NT2/D1 (cell line): ENCODE measurements at regions not wholly inside any gene's neighbourhood (a gene's known extent, or its start where the extent isn't known, plus 50 kb on each side); places are given as distances from the start of the nearest gene placed in this dataset.

ENCODE experiments used
- DNase-seq: peaks from one replicate; pipeline ENCODE4 v3.0.0-alpha.2; 2011; ENCODE audit warnings: low read depth, low spot score
- H3K27me3 ChIP-seq: 2 replicates; pipeline ENCODE4 v1.6.0; 2011; ENCODE audit warnings: mild to moderate bottlenecking; ENCODE audit not compliant: insufficient read length, insufficient read depth
- H3K36me3 ChIP-seq: 2 replicates; pipeline ENCODE4 v1.6.1; 2011; ENCODE audit warnings: mild to moderate bottlenecking, low read length, mixed read lengths; ENCODE audit not compliant: insufficient read depth, insufficient read length
- H3K4me1 ChIP-seq: 2 replicates; pipeline ENCODE4 v1.5.1; 2011; ENCODE audit not compliant: insufficient read depth, insufficient read length
- H3K4me3 ChIP-seq: 2 replicates; pipeline ENCODE4 v1.5.1; 2011; ENCODE audit warnings: low read depth; ENCODE audit not compliant: insufficient read length
- H3K9ac ChIP-seq: 2 replicates; pipeline ENCODE4 v1.6.0; 2011; ENCODE audit warnings: low read depth; ENCODE audit not compliant: insufficient read length
- H3K9me3 ChIP-seq: 2 replicates; pipeline ENCODE4 v1.5.1; 2011; ENCODE audit warnings: mild to moderate bottlenecking, low read length; ENCODE audit not compliant: insufficient read depth
- SUZ12 ChIP-seq: IDR thresholded peaks from 2 replicates; pipeline ENCODE4 v1.6.1; 2011; ENCODE audit not compliant: insufficient read length, insufficient read depth; ENCODE audit errors: extremely low read depth
- YY1 ChIP-seq: IDR thresholded peaks from 2 replicates; pipeline ENCODE4 v1.6.1; 2011; ENCODE audit not compliant: insufficient read length, insufficient read depth
- ZNF274 ChIP-seq: IDR thresholded peaks from 2 replicates; pipeline ENCODE4 v1.6.1; 2011; ENCODE audit warnings: mild to moderate bottlenecking, low read depth, low read length

DNA sequence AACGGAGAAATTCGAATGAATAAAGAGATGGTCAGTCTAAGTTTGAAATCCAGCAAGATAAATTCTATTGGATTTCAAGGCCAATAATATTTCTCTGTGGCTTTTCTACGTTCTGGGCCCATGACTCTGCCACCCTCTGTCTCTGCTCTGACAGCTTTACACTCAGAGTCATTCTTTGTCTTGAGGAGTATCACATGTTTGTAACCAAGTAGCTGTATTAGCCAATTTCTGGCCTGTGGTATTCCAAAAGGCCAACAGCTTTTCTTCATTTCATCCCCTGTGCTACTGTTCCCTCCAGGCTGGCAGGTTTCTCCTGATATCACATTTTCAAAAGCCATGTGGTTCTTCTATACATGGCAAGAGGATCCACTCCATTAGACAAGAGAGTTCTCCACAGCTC lies 324.1 kb upstream of the CNTN4 start:
- DNase-seq, result no peak
- Histone ChIP-seq H3K4me3 (no peak overlapping the region), H3K9me3 (no peaks in the 10 kb centered on the region), H3K27me3 (no peaks in the 10 kb centered on the region), H3K4me1 (no peaks in the 10 kb centered on the region), H3K36me3 (no peaks in the 10 kb centered on the region), H3K9ac (no peak overlapping the region)
- no peak for TF ChIP-seq YY1
- TF ChIP-seq ZNF274, result no peak
- no peak for TF ChIP-seq SUZ12

DNA sequence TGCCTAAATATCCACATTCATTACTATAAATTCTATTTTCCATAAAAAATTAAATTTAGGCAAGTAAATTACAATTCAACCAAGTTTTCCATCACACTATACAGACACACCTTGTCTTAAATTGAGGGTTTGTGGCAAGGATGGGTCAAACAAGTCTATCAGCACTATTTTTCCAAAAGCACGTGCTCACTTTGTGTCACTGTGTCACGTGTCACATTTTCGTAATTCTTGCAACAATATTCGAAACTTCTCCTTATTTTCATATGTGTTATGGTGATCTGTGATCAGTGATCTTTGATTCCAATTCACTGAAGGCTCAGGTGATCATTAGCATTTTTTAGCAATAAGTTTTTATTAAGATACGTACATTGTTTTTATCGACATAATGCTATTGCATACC lies 323.3 kb upstream of the CNTN4 start:
- Histone ChIP-seq H3K27me3 (no peaks in the 10 kb centered on the region), H3K36me3 (no peaks in the 10 kb centered on the region), H3K9me3 (no peaks in the 10 kb centered on the region), H3K4me1 (no peaks in the 10 kb centered on the region), H3K4me3 (no peak overlapping the region), H3K9ac (no peak overlapping the region)
- TF ChIP-seq YY1 (no peak), ZNF274 (no peak), SUZ12 (no peak)
- no peak for DNase-seq

DNA sequence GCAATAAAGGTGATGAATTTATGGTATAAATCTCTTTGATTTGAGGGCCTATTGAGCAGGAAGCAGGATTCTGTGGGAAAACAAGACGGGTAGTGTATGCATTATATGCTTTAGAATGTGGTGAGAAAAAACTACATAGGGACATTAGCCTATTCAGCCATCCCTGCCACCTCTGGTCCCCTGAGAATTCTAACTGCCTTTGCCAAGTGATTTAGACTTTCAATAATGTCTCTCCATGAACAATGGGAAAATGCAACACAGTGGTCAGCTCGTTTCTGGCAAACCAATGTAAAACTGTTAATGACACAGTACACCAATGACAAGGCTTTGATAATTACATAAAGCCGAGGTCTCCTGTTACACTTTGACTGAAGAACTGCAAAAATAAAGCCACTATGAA lies 314.7 kb upstream of the CNTN4 start:
- DNase-seq, result no peak
- Histone ChIP-seq H3K36me3 (no peaks in the 10 kb centered on the region), H3K4me1 (no peaks in the 10 kb centered on the region), H3K9ac (no peak overlapping the region), H3K4me3 (no peak overlapping the region), H3K27me3 (no peaks in the 10 kb centered on the region), H3K9me3 (no peaks in the 10 kb centered on the region)
- TF ChIP-seq YY1 (no peak), ZNF274 (no peak), SUZ12 (no peak)

DNA sequence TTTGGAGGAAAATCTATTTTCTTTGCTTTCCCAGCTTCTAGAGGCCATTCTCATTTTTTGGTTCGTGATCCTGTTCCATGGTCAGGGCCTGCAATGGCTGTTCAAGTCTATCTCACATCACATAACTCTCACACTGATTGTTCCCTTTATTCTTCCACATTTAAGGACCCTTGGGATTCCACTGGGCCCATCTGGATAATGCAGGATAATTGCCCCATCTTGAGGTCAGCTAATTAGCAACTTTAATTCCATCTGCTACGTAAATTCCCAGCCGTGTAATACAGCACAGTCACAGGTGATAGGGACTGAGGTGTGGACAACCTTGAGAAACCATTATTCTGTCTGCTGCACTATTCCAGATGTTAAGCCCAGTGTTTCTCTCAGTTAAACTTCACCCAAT lies 311.6 kb upstream of the CNTN4 start:
- Histone ChIP-seq H3K27me3 (no peaks in the 10 kb centered on the region), H3K36me3 (no peaks in the 10 kb centered on the region), H3K9ac (no peak overlapping the region), H3K4me1 (no peaks in the 10 kb centered on the region), H3K9me3 (no peaks in the 10 kb centered on the region), H3K4me3 (no peak overlapping the region)
- no peak for TF ChIP-seq ZNF274
- DNase-seq, result no peak

- Histone ChIP-seq H3K27me3 (no peaks in the 10 kb centered on the region), H3K9me3 (no peaks in the 10 kb centered on the region), H3K9ac (no peak overlapping the region), H3K4me1 (no peaks in the 10 kb centered on the region), H3K36me3 (no peaks in the 10 kb centered on the region), H3K4me3 (no peak overlapping the region)
- TF ChIP-seq SUZ12 (no peak), ZNF274 (no peak), YY1 (no peak)
- no peak for DNase-seq
Measured at GRCh38 chr3:1792466-1792865, 306.2 kb upstream of the CNTN4 start.

- Histone ChIP-seq H3K9me3 (no peaks in the 10 kb centered on the region), H3K27me3 (no peaks in the 10 kb centered on the region), H3K4me3 (no peak overlapping the region), H3K9ac (no peak overlapping the region), H3K36me3 (no peaks in the 10 kb centered on the region), H3K4me1 (no peaks in the 10 kb centered on the region)
- no peak for DNase-seq
- TF ChIP-seq YY1 (no peak), ZNF274 (no peak), SUZ12 (no peak)
Measured at GRCh38 chr3:1798711-1799405, 299.8 kb upstream of the CNTN4 start.

GRCh38 chr3:1805331-1805730 lies 293.3 kb upstream of the CNTN4 start:
- H3K4me1 ChIP-seq, result no peaks in the 10 kb centered on the region
- H3K36me3 ChIP-seq, result no peaks in the 10 kb centered on the region
- H3K27me3 ChIP-seq, result no peaks in the 10 kb centered on the region
- H3K9ac ChIP-seq, result no peak overlapping the region
- no peak overlapping the region for H3K4me3 ChIP-seq
- no peak for DNase-seq
- TF ChIP-seq YY1, result no peak
- TF ChIP-seq SUZ12, result no peak
- no peak for TF ChIP-seq ZNF274
- no peaks in the 10 kb centered on the region for H3K9me3 ChIP-seq
